Amniotic epithelial cell (primary cell): ENCODE measurements at regions not wholly inside any gene's neighbourhood (a gene's known extent, or its start where the extent isn't known, plus 50 kb on each side); places are given as distances from the start of the nearest gene placed in this dataset.

Source experiments
- DNase-seq: peaks from one replicate; pipeline ENCODE4 v3.0.0-alpha.2; 2010; ENCODE audit warnings: low read depth

- peak; percentile 76 for DNase-seq
Measured at GRCh38 chr4:28211676-28212470, 1351.2 kb downstream of the STIM2 start.

GRCh38 chr4:28221536-28221935, 1360.9 kb downstream of the STIM2 start:
- peak; percentile 76 for DNase-seq

GRCh38 chr4:28225050-28225449, 1364.4 kb downstream of the STIM2 start:
- DNase-seq = peak; percentile 68

GRCh38 chr4:28225689-28226353, 1365.2 kb downstream of the STIM2 start:
- DNase-seq = no peak

GRCh38 chr4:28226962-28227361, 1366.3 kb downstream of the STIM2 start:
- no peak for DNase-seq

GRCh38 chr4:28227764-28228163, 1367.1 kb downstream of the STIM2 start:
- no peak for DNase-seq

GRCh38 chr4:28228561-28229491, 1368.2 kb downstream of the STIM2 start:
- DNase-seq = peak; percentile 79

GRCh38 chr4:28232376-28232775, 1371.7 kb downstream of the STIM2 start:
- DNase-seq = no peak

GRCh38 chr4:28232951-28233350, 1372.3 kb downstream of the STIM2 start:
- no peak for DNase-seq

- DNase-seq = no peak
Measured at GRCh38 chr4:28233724-28234123, 1373.1 kb downstream of the STIM2 start.

GRCh38 chr4:28238876-28239275, 1378.2 kb downstream of the STIM2 start:
- DNase-seq = no peak

GRCh38 chr4:28241021-28241420, 1380.4 kb downstream of the STIM2 start:
- peak; percentile 51 for DNase-seq

GRCh38 chr4:28247805-28248204, 1387.2 kb downstream of the STIM2 start:
- DNase-seq = peak; percentile 7

GRCh38 chr4:28248269-28248668, 1387.6 kb downstream of the STIM2 start:
- no peak for DNase-seq

GRCh38 chr4:28250646-28251045, 1390.0 kb downstream of the STIM2 start:
- DNase-seq = no peak

GRCh38 chr4:28251831-28252230, 1391.2 kb downstream of the STIM2 start:
- DNase-seq = no peak

GRCh38 chr4:28254003-28254402, 1393.4 kb downstream of the STIM2 start:
- DNase-seq = no peak

GRCh38 chr4:28256295-28256694, 1395.7 kb downstream of the STIM2 start:
- DNase-seq = no peak

- no peak for DNase-seq
Measured at GRCh38 chr4:28259951-28260350, 1399.3 kb downstream of the STIM2 start.

- DNase-seq = no peak
Measured at GRCh38 chr4:28267166-28267565, 1406.5 kb downstream of the STIM2 start.

- DNase-seq = no peak
Measured at GRCh38 chr4:28269426-28269825, 1408.8 kb downstream of the STIM2 start.

GRCh38 chr4:28277931-28278330, 1417.3 kb downstream of the STIM2 start:
- DNase-seq = no peak
